MCF 10A (cell line): ENCODE measurements at regions not wholly inside any gene's neighbourhood (a gene's known extent, or its start where the extent isn't known, plus 50 kb on each side); places are given as distances from the start of the nearest gene placed in this dataset.

Source experiments
- BruUV-seq: library from RNA; stranded (reverse); fragments of 400-500 nt; replicated peaks from 2 replicates; lab custom pipeline; 2021; lab: Mats Ljungman, UMichigan
- CTCF ChIA-PET: fragments of 300-600 bp; sonication (Branson Sonifier 250); formaldehyde crosslinking; extraction: SDS; loops from one replicate; lab custom pipeline; 2021; ENCODE audit warnings: antibody characterized with exemption, inconsistent platforms; lab: Yijun Ruan, JAX
- POLR2A ChIA-PET: fragments of 300-600, 350-650 bp; sonication (Branson Sonifier 250); formaldehyde crosslinking; extraction: SDS; loops from one replicate; lab custom pipeline; 2020; ENCODE audit warnings: antibody characterized with exemption, inconsistent platforms; lab: Yijun Ruan, JAX
- DNase-seq: peaks from one replicate; pipeline ENCODE4 v3.0.0-alpha.2; 2018; ENCODE audit not compliant: unreplicated experiment
- H3K27ac Mint-ChIP-seq: one replicate; pipeline ENCODE4 v1.8.0; 2022; ENCODE audit warnings: mild to moderate bottlenecking, low read depth, mixed read lengths; ENCODE audit not compliant: unreplicated experiment
- H3K27me3 Mint-ChIP-seq: one replicate; pipeline ENCODE4 v1.8.0; 2022; ENCODE audit warnings: mixed read lengths; ENCODE audit not compliant: insufficient read depth, unreplicated experiment
- H3K36me3 Mint-ChIP-seq: one replicate; pipeline ENCODE4 v1.8.0; 2022; ENCODE audit warnings: mild to moderate bottlenecking, moderate library complexity, mixed read lengths; ENCODE audit not compliant: insufficient read depth, unreplicated experiment
- H3K4me1 Mint-ChIP-seq: one replicate; pipeline ENCODE4 v1.8.0; 2022; ENCODE audit warnings: mixed read lengths; ENCODE audit not compliant: insufficient read depth, unreplicated experiment
- H3K4me3 Mint-ChIP-seq: one replicate; pipeline ENCODE4 v1.8.0; 2022; ENCODE audit warnings: mild to moderate bottlenecking, moderate library complexity, mixed read lengths; ENCODE audit not compliant: unreplicated experiment
- H3K9me3 Mint-ChIP-seq: one replicate; pipeline ENCODE4 v1.8.0; 2022; ENCODE audit warnings: mixed read lengths; ENCODE audit not compliant: unreplicated experiment
- CTCF ChIP-seq: fragments of 200-600 bp; IDR thresholded peaks from one replicate; pipeline ENCODE4 v1.8.0; 2022; ENCODE audit warnings: antibody characterized with exemption, mild to moderate bottlenecking; ENCODE audit not compliant: unreplicated experiment
- intact Hi-C: fragments of 100-400 bp; cut with micrococcal nuclease; formaldehyde crosslinking; loops from 2 replicates; pipeline ENCODE4 v1.14.1; 2022

GRCh38 chr7:26553582-26553981 is 261.9 kb downstream of the SNX10 start:
- CTCF ChIA-PET: no interaction called here
- POLR2A ChIA-PET: no interaction called here
- Mint-ChIP-seq H3K4me3 (no peak overlapping the region), H3K4me1 (peaks cover 22% of the 10 kb centered on the region), H3K27ac (no peak overlapping the region), H3K27me3 (no peaks in the 10 kb centered on the region), H3K9me3 (no peaks in the 10 kb centered on the region), H3K36me3 (peaks cover 5% of the 10 kb centered on the region)
- no peak for TF ChIP-seq CTCF
- intact Hi-C loops: no loop called here
- BruUV-seq: no TSS peak
- DNase-seq: no peak

GRCh38 chr7:26554952-26555351 is 263.3 kb downstream of the SNX10 start:
- TF ChIP-seq CTCF: no peak
- no peak for DNase-seq
- ChIA-PET POLR2A (interaction anchor here (0.8 kb wide), 1 partner anchor 18 kb away, joined by 3 read pairs; no protein-coding TSS in a partner anchor), CTCF (interaction anchor here (0.6 kb wide), 1 partner anchor 196 kb away, joined by 5 read pairs; no protein-coding TSS in a partner anchor)
- Mint-ChIP-seq H3K27ac (no peak overlapping the region), H3K9me3 (no peaks in the 10 kb centered on the region), H3K4me1 (peaks cover 12% of the 10 kb centered on the region), H3K27me3 (no peaks in the 10 kb centered on the region), H3K4me3 (no peak overlapping the region), H3K36me3 (peaks cover 5% of the 10 kb centered on the region)
- no TSS peak for BruUV-seq
- intact Hi-C loops: no loop called here

GRCh38 chr7:26556061-26556881 is 264.6 kb downstream of the SNX10 start:
- POLR2A ChIA-PET: no interaction called here
- Mint-ChIP-seq H3K27ac (no peak overlapping the region), H3K36me3 (peaks cover 5% of the 10 kb centered on the region), H3K9me3 (no peaks in the 10 kb centered on the region), H3K27me3 (no peaks in the 10 kb centered on the region), H3K4me1 (peaks cover 6% of the 10 kb centered on the region), H3K4me3 (no peak overlapping the region)
- CTCF ChIA-PET: interaction anchor here (0.6 kb wide), 1 partner anchor 139 kb away, joined by 3 read pairs; no protein-coding TSS in a partner anchor
- TF ChIP-seq CTCF: no peak
- DNase-seq: no peak
- intact Hi-C loops: no loop called here
- BruUV-seq: no TSS peak

- intact Hi-C loops: no loop called here
- Mint-ChIP-seq H3K4me1 (no peaks in the 10 kb centered on the region), H3K9me3 (no peaks in the 10 kb centered on the region), H3K27me3 (no peaks in the 10 kb centered on the region), H3K36me3 (no peaks in the 10 kb centered on the region), H3K4me3 (no peak overlapping the region), H3K27ac (no peak overlapping the region)
- POLR2A ChIA-PET: interaction anchor here (0.9 to 1.4 kb wide), 2 partner anchors 73 to 88 kb away, joined by 3 read pairs; no protein-coding TSS in a partner anchor
- TF ChIP-seq CTCF: no peak
- CTCF ChIA-PET: interaction anchor here (0.6 to 0.9 kb wide), 3 partner anchors 53 to 602 kb away, joined by 3 to 4 read pairs (median 3); no protein-coding TSS in a partner anchor
- BruUV-seq: no TSS peak
- no peak for DNase-seq
These were observed 269.0 kb downstream of the SNX10 start for GRCh38 chr7:26560526-26561256.
